ENCODE measurements at regions not wholly inside any gene's neighbourhood (a gene's known extent, or its start where the extent isn't known, plus 50 kb on each side); places are given as distances from the start of the nearest gene placed in this dataset.

DNA sequence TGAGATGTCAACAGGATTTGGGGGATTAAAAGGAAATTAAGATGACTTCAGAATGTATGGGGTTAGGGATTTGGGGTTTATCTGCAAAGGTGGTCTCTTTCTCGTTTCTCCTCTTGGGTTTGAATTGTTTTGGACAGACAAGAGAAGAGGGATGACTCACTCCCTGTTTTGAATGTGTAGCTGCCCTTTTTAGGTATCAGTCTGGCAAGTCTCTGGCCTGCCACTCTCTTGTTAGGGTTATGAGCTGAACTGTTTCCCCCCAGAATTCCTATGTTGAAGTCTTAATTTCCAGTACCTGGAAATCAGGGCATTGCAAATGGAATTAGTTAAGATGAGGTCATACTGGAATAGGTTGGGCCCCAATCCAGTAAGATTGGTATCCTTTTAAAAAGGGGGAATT, 291.7 kb downstream of the MEX3B start:
- TF ChIP-seq, protein P1, sequence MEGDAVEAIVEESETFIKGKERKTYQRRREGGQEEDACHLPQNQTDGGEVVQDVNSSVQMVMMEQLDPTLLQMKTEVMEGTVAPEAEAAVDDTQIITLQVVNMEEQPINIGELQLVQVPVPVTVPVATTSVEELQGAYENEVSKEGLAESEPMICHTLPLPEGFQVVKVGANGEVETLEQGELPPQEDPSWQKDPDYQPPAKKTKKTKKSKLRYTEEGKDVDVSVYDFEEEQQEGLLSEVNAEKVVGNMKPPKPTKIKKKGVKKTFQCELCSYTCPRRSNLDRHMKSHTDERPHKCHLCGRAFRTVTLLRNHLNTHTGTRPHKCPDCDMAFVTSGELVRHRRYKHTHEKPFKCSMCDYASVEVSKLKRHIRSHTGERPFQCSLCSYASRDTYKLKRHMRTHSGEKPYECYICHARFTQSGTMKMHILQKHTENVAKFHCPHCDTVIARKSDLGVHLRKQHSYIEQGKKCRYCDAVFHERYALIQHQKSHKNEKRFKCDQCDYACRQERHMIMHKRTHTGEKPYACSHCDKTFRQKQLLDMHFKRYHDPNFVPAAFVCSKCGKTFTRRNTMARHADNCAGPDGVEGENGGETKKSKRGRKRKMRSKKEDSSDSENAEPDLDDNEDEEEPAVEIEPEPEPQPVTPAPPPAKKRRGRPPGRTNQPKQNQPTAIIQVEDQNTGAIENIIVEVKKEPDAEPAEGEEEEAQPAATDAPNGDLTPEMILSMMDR (IDR thresholded peaks at IDR 0.05): no peak
- TF ChIP-seq ZFX (IDR thresholded peaks at IDR 0.05; ENCODE audit: borderline replicate concordance): no peak
